ENCODE measurements at regions not wholly inside any gene's neighbourhood (a gene's known extent, or its start where the extent isn't known, plus 50 kb on each side); places are given as distances from the start of the nearest gene placed in this dataset.

GRCh38 chr11:122062763-122063162 is 53.3 kb downstream of the BLID start:
- H3K27ac ChIP-seq: no peak overlapping the region
- no peaks in the 10 kb centered on the region for H3K36me3 ChIP-seq
- H3K4me3 ChIP-seq: no peak overlapping the region
- H3K4me1 ChIP-seq: no peaks in the 10 kb centered on the region
- no peaks in the 10 kb centered on the region for H3K27me3 ChIP-seq
- no peak for TF ChIP-seq POLR2A (IDR thresholded peaks at IDR 0.05)
- no peak for DNase-seq
- H3K9me3 ChIP-seq: no peaks in the 10 kb centered on the region

- no peaks in the 10 kb centered on the region for H3K4me1 ChIP-seq
- no peak overlapping the region for H3K4me3 ChIP-seq
- H3K36me3 ChIP-seq: no peaks in the 10 kb centered on the region
- H3K27ac ChIP-seq: no peak overlapping the region
- no peak for TF ChIP-seq CTCF (IDR thresholded peaks at IDR 0.05)
- TF ChIP-seq POLR2A (IDR thresholded peaks at IDR 0.05): no peak
- DNase-seq: no peak
- H3K27me3 ChIP-seq: no peaks in the 10 kb centered on the region
- no peaks in the 10 kb centered on the region for H3K9me3 ChIP-seq
These were observed 56.5 kb downstream of the BLID start for GRCh38 chr11:122059565-122059964.

GRCh38 chr11:122050021-122050690 is 65.9 kb downstream of the BLID start:
- H3K36me3 ChIP-seq: no peaks in the 10 kb centered on the region
- TF ChIP-seq CTCF (IDR thresholded peaks at IDR 0.05) (no peak), POLR2A (IDR thresholded peaks at IDR 0.05) (no peak)
- H3K4me1 ChIP-seq: no peaks in the 10 kb centered on the region
- H3K27me3 ChIP-seq: no peaks in the 10 kb centered on the region
- H3K4me3 ChIP-seq: no peak overlapping the region
- H3K9me3 ChIP-seq: no peaks in the 10 kb centered on the region
- DNase-seq: no peak
- no peak overlapping the region for H3K27ac ChIP-seq

- TF ChIP-seq CTCF (IDR thresholded peaks at IDR 0.05): no peak
- TF ChIP-seq POLR2A (IDR thresholded peaks at IDR 0.05): no peak
- Histone ChIP-seq H3K4me1 (no peaks in the 10 kb centered on the region), H3K27me3 (no peaks in the 10 kb centered on the region), H3K36me3 (no peaks in the 10 kb centered on the region), H3K27ac (no peak overlapping the region), H3K9me3 (no peaks in the 10 kb centered on the region), H3K4me3 (no peak overlapping the region)
- DNase-seq: no peak
These were observed 67.6 kb downstream of the BLID start for GRCh38 chr11:122048401-122048800.

- no peaks in the 10 kb centered on the region for H3K36me3 ChIP-seq
- no peak for DNase-seq
- no peak overlapping the region for H3K4me3 ChIP-seq
- H3K4me1 ChIP-seq: no peaks in the 10 kb centered on the region
- H3K27ac ChIP-seq: no peak overlapping the region
- H3K9me3 ChIP-seq: no peaks in the 10 kb centered on the region
- TF ChIP-seq CTCF (IDR thresholded peaks at IDR 0.05): no peak
- no peak for TF ChIP-seq POLR2A (IDR thresholded peaks at IDR 0.05)
- H3K27me3 ChIP-seq: no peaks in the 10 kb centered on the region
These were observed 69.2 kb downstream of the BLID start for GRCh38 chr11:122046846-122047245.

GRCh38 chr11:122046438-122046837 is 69.6 kb downstream of the BLID start:
- no peak for TF ChIP-seq POLR2A (IDR thresholded peaks at IDR 0.05)
- TF ChIP-seq CTCF (IDR thresholded peaks at IDR 0.05): no peak
- Histone ChIP-seq H3K9me3 (no peaks in the 10 kb centered on the region), H3K27me3 (no peaks in the 10 kb centered on the region), H3K4me1 (no peaks in the 10 kb centered on the region), H3K36me3 (no peaks in the 10 kb centered on the region), H3K4me3 (no peak overlapping the region), H3K27ac (no peak overlapping the region)
- no peak for DNase-seq

Measured in Peyer's patch (tissue), 4 donors.